ENCODE measurements at regions not wholly inside any gene's neighbourhood (a gene's known extent, or its start where the extent isn't known, plus 50 kb on each side); places are given as distances from the start of the nearest gene placed in this dataset.

DNA sequence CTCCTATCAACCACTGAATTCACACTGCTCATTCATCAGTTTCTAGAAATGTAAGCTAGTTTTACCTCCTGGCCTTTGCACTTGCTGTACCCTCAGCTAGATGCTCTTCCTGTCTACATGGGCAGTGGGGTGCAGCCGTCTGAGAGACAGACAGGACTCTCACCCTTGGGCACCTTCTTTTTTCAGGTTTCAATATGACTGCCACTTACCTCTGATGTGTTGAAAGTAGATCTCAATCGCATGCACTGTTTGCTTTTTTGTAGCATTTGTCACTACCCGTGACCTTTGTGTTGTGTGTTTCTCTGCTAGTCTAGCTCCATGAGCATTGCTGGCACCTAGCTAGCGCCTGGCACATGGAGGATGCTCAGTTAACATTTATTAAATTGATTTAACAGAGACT, 403.1 kb upstream of the TRPC7 start:
- TF ChIP-seq MXI1 (IDR thresholded peaks at IDR 0.05; ENCODE audit: low read depth, low read length) (no peak), EP300 (IDR thresholded peaks at IDR 0.05; ENCODE audit: borderline replicate concordance in 1 of 2, low read depth in 1 of 2, low read length in 1 of 2) (no peak)
- TF ChIP-seq, protein P1, sequence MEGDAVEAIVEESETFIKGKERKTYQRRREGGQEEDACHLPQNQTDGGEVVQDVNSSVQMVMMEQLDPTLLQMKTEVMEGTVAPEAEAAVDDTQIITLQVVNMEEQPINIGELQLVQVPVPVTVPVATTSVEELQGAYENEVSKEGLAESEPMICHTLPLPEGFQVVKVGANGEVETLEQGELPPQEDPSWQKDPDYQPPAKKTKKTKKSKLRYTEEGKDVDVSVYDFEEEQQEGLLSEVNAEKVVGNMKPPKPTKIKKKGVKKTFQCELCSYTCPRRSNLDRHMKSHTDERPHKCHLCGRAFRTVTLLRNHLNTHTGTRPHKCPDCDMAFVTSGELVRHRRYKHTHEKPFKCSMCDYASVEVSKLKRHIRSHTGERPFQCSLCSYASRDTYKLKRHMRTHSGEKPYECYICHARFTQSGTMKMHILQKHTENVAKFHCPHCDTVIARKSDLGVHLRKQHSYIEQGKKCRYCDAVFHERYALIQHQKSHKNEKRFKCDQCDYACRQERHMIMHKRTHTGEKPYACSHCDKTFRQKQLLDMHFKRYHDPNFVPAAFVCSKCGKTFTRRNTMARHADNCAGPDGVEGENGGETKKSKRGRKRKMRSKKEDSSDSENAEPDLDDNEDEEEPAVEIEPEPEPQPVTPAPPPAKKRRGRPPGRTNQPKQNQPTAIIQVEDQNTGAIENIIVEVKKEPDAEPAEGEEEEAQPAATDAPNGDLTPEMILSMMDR (IDR thresholded peaks at IDR 0.05) = no peak
- TF ChIP-seq, protein P2, sequence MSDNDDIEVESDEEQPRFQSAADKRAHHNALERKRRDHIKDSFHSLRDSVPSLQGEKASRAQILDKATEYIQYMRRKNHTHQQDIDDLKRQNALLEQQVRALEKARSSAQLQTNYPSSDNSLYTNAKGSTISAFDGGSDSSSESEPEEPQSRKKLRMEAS (IDR thresholded peaks at IDR 0.05; ENCODE audit: low read depth) = no peak
- TF ChIP-seq, protein P3, sequence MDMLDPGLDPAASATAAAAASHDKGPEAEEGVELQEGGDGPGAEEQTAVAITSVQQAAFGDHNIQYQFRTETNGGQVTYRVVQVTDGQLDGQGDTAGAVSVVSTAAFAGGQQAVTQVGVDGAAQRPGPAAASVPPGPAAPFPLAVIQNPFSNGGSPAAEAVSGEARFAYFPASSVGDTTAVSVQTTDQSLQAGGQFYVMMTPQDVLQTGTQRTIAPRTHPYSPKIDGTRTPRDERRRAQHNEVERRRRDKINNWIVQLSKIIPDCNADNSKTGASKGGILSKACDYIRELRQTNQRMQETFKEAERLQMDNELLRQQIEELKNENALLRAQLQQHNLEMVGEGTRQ (IDR thresholded peaks at IDR 0.05; ENCODE audit: borderline replicate concordance, low read depth, low read length) = no peak
- TF ChIP-seq, protein P4, sequence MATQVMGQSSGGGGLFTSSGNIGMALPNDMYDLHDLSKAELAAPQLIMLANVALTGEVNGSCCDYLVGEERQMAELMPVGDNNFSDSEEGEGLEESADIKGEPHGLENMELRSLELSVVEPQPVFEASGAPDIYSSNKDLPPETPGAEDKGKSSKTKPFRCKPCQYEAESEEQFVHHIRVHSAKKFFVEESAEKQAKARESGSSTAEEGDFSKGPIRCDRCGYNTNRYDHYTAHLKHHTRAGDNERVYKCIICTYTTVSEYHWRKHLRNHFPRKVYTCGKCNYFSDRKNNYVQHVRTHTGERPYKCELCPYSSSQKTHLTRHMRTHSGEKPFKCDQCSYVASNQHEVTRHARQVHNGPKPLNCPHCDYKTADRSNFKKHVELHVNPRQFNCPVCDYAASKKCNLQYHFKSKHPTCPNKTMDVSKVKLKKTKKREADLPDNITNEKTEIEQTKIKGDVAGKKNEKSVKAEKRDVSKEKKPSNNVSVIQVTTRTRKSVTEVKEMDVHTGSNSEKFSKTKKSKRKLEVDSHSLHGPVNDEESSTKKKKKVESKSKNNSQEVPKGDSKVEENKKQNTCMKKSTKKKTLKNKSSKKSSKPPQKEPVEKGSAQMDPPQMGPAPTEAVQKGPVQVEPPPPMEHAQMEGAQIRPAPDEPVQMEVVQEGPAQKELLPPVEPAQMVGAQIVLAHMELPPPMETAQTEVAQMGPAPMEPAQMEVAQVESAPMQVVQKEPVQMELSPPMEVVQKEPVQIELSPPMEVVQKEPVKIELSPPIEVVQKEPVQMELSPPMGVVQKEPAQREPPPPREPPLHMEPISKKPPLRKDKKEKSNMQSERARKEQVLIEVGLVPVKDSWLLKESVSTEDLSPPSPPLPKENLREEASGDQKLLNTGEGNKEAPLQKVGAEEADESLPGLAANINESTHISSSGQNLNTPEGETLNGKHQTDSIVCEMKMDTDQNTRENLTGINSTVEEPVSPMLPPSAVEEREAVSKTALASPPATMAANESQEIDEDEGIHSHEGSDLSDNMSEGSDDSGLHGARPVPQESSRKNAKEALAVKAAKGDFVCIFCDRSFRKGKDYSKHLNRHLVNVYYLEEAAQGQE (IDR thresholded peaks at IDR 0.05; ENCODE audit: low read depth, low read length) = no peak
- TF ChIP-seq, protein P5, sequence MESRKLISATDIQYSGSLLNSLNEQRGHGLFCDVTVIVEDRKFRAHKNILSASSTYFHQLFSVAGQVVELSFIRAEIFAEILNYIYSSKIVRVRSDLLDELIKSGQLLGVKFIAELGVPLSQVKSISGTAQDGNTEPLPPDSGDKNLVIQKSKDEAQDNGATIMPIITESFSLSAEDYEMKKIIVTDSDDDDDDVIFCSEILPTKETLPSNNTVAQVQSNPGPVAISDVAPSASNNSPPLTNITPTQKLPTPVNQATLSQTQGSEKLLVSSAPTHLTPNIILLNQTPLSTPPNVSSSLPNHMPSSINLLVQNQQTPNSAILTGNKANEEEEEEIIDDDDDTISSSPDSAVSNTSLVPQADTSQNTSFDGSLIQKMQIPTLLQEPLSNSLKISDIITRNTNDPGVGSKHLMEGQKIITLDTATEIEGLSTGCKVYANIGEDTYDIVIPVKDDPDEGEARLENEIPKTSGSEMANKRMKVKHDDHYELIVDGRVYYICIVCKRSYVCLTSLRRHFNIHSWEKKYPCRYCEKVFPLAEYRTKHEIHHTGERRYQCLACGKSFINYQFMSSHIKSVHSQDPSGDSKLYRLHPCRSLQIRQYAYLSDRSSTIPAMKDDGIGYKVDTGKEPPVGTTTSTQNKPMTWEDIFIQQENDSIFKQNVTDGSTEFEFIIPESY (IDR thresholded peaks at IDR 0.05; ENCODE audit: borderline replicate concordance, low read depth) = no peak

Data from SK-N-SH (cell line).